HG02763 (cell line): ENCODE measurements at regions not wholly inside any gene's neighbourhood (a gene's known extent, or its start where the extent isn't known, plus 50 kb on each side); places are given as distances from the start of the nearest gene placed in this dataset.
"Not testable (repeated sequence)": the region's sequence is repeated elsewhere in the genome, so short reads cannot be mapped to it uniquely, and the experiment has no call there.

Source experiments
- ATAC-seq: cut with Tn5 transposase; IDR thresholded peaks from one replicate; pipeline ENCODE4 v1.9.1; 2021; ENCODE audit warnings: mild to moderate bottlenecking, moderate library complexity; ENCODE audit not compliant: unreplicated experiment

GRCh38 chr6:155646443-155646842 is 190.8 kb upstream of the NOX3 start:
- ATAC-seq: no peak

GRCh38 chr6:155645325-155645724 is 189.7 kb upstream of the NOX3 start:
- ATAC-seq: no peak

GRCh38 chr6:155641603-155642002 is 186.0 kb upstream of the NOX3 start:
- no peak for ATAC-seq

- ATAC-seq: no peak
These were observed 182.6 kb upstream of the NOX3 start for GRCh38 chr6:155638200-155638599.

GRCh38 chr6:155635416-155635815 is 179.8 kb upstream of the NOX3 start:
- ATAC-seq: no peak

GRCh38 chr6:155630085-155630484 is 174.4 kb upstream of the NOX3 start:
- ATAC-seq: no peak

- ATAC-seq: no peak
These were observed 174.0 kb upstream of the NOX3 start for GRCh38 chr6:155629652-155630051.

- ATAC-seq: peak; percentile 87
These were observed 172.7 kb upstream of the NOX3 start for GRCh38 chr6:155628306-155628705.

GRCh38 chr6:155627722-155628212 is 172.1 kb upstream of the NOX3 start:
- not testable (repeated sequence) for ATAC-seq

- no peak for ATAC-seq
These were observed 168.0 kb upstream of the NOX3 start for GRCh38 chr6:155623450-155624178.

- no peak for ATAC-seq
These were observed 159.0 kb upstream of the NOX3 start for GRCh38 chr6:155614606-155615005.

- no peak for ATAC-seq
These were observed 156.1 kb upstream of the NOX3 start for GRCh38 chr6:155611742-155612141.

- no peak for ATAC-seq
These were observed 149.4 kb upstream of the NOX3 start for GRCh38 chr6:155604991-155605390.

- ATAC-seq: no peak
These were observed 143.9 kb upstream of the NOX3 start for GRCh38 chr6:155599561-155599960.

- no peak for ATAC-seq
These were observed 143.5 kb upstream of the NOX3 start for GRCh38 chr6:155599160-155599559.

- ATAC-seq: no peak
These were observed 139.6 kb upstream of the NOX3 start for GRCh38 chr6:155595284-155595683.

GRCh38 chr6:155591741-155592140 is 136.1 kb upstream of the NOX3 start:
- ATAC-seq: no peak

- no peak for ATAC-seq
These were observed 133.6 kb upstream of the NOX3 start for GRCh38 chr6:155589190-155589589.

- ATAC-seq: no peak
These were observed 132.2 kb upstream of the NOX3 start for GRCh38 chr6:155587817-155588216.

GRCh38 chr6:155586090-155586489 is 130.5 kb upstream of the NOX3 start:
- ATAC-seq: no peak

GRCh38 chr6:155584006-155584405 is 128.4 kb upstream of the NOX3 start:
- no peak for ATAC-seq

GRCh38 chr6:155582016-155582991 is 126.7 kb upstream of the NOX3 start:
- ATAC-seq: no peak
